ENCODE measurements at regions not wholly inside any gene's neighbourhood (a gene's known extent, or its start where the extent isn't known, plus 50 kb on each side); places are given as distances from the start of the nearest gene placed in this dataset.

DNA sequence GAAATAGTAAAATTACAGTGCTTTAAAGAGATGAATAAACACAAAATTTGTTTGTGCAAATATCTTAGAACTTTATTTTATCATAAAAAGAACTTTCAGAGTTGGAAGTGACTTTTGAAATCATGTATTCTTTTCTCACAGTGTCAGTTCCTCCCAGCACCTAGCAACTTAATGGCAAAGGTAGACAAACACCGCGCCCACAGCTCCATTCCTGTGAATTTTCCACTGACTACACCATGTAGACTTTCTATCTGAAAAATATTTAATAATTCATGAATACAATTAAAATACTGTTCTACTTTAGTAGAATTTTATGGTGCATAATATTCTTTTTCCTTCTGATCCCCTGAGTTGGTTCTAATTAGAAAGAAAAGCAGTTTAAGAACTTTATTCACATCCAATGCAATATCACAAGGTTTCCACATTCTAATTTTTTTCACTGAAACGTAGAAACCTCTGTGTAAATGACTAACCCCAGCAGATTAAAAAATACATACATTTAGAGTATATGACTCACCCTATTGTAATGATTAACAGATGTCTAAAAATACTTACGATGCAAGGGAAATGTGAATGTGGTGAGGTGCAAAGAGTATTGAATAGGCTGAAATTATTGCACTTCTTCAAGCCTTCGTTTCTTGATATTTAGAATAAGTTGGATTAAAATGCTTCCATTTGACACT lies 218.2 kb upstream of the CCDC179 start:
- no peak for DNase-seq (ENCODE audit: low read depth in 1 of 2, low spot score in 1 of 2)
- in situ Hi-C loops (cut with HindIII; ENCODE audit: low pct_unique_long_range_greater_than_20kb, low sequenced_read_pairs) = no loop called here
- no peak for TF ChIP-seq JUND (IDR thresholded peaks at IDR 0.05; ENCODE audit: low read depth)

DNA sequence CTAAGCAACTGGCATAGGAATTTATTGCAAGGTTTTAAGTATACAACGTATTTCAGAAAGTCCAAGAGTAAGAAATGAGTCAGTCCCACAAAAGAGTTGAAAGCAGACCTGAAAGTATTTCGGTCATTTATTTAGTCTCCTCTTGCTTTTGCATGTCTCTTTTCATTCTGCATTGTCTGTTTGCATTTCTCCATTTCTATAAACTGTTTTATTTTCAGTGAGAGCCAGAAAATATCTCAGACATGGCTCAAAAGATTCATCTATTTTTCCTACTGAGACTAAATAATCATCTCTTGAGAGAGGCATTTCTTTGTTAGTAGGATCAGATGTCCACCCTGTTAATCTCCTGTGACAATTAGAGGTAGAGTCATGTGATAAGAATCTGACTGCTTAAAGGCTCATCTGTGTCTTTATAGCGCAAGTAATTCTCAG lies 219.1 kb upstream of the CCDC179 start:
- no peak for DNase-seq (ENCODE audit: low read depth in 1 of 2, low spot score in 1 of 2)
- in situ Hi-C loops (cut with HindIII; ENCODE audit: low pct_unique_long_range_greater_than_20kb, low sequenced_read_pairs) = no loop called here
- no peak for TF ChIP-seq JUND (IDR thresholded peaks at IDR 0.05; ENCODE audit: low read depth)

DNA sequence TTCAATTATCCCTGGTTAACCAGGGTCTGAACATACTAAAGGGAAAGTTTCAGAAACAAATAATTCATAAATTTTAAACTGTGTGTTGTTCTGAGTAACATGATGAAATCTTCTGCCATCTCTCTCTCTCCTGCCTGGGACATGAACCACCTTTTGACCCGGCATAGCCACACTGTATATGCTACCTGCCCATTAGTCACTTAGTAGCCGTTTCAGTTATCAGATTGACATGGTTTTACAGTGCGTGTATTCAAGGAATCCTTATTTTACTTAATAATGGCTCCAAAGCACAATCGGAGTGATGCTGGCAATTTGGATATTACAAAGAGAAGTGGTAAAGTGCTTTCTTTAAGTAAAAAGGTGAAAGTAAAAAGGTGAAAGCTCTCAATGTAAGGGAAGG lies 227.1 kb upstream of the CCDC179 start:
- in situ Hi-C loops (cut with HindIII; ENCODE audit: low pct_unique_long_range_greater_than_20kb, low sequenced_read_pairs) = no loop called here
- no peak for TF ChIP-seq JUND (IDR thresholded peaks at IDR 0.05; ENCODE audit: low read depth)
- DNase-seq (ENCODE audit: low read depth in 1 of 2, low spot score in 1 of 2) = no peak

DNA sequence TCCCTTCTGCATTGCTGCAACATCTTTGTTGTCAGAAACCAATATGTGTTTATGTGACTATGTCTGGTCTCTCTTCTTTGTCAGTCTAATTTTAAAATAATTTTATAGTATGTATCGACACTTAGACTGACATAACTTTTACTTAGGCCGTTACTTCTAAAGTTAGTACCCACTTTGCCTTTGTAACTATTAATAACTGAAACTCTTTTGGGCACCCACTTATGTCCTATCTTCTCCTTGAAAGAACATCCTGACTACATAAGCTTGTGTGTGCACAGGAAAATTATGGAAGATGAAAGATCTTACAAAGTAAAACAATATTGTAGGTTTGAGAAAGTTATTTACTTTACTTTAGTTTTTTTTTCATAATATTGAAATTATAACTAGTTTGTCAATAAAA lies 230.4 kb upstream of the CCDC179 start:
- DNase-seq (ENCODE audit: low read depth in 1 of 2, low spot score in 1 of 2) = no peak
- no peak for TF ChIP-seq JUND (IDR thresholded peaks at IDR 0.05; ENCODE audit: low read depth)
- in situ Hi-C loops (cut with HindIII; ENCODE audit: low pct_unique_long_range_greater_than_20kb, low sequenced_read_pairs) = no loop called here

DNA sequence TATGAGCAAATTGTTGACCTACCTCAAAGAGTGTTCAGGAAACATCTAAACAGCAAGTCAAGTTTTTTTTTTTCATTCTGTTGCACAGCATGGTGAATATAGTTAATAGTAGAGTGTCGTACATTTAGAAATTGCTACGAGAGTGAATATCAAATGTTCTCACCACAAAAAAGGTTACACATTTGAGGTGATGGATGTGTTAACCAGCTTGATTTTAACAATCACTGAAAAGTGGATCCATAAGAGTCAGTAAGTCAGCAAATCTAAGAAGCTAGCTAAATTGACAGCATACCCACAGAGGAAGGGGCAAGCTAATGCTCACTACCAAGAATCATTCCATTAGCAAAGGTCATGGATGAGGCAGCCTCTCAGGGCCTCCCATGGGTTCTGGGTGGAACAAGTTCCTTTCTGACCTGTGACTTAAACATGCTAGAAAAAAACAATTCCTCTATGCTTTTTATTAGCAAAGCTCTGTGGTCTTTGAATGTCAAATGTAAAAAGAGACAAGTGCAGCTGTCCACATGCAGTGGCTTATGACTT lies 235.4 kb upstream of the CCDC179 start:
- in situ Hi-C loops (cut with HindIII; ENCODE audit: low pct_unique_long_range_greater_than_20kb, low sequenced_read_pairs) = no loop called here
- no peak for DNase-seq (ENCODE audit: low read depth in 1 of 2, low spot score in 1 of 2)
- no peak for TF ChIP-seq JUND (IDR thresholded peaks at IDR 0.05; ENCODE audit: low read depth)

DNA sequence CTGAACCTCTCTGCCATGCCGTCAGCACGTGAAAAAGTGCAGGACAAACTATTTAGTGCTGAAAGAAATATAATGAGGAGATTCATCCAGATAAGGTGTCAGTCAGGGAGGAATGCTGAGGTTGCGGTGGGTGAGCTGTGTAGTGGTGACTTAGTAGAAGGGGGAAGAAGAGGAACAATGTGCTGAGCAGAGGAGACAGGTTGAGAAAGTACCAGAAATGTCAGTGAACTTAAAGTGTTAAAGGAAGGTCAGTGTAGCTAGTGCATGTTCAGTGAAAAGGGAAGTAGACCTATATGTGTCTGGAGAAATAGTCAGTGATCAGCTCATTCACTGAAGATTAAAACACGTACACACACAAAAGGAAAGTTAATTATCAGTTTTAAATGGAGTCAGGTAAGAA lies 237.6 kb upstream of the CCDC179 start:
- in situ Hi-C loops (cut with HindIII; ENCODE audit: low pct_unique_long_range_greater_than_20kb, low sequenced_read_pairs) = no loop called here
- no peak for DNase-seq (ENCODE audit: low read depth in 1 of 2, low spot score in 1 of 2)
- no peak for TF ChIP-seq JUND (IDR thresholded peaks at IDR 0.05; ENCODE audit: low read depth)

DNA sequence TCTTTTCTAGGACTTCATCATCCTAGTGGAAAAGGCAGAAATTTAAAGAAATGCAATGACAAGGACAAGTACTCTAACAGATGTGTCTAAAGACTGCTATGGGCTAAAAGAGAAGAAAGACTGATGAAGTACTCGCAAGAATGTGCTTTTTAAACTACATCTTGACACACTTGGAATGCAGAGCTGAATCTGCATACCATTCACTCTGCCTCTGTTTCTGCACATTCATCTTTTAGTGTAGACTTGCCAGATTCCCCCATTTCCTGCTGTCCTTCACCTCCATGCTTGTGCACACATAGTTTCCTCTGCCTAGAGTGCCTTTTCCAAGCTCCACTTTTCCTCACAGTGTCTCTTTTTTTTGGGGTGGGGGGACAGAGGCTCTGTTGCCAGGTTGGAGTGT lies 239.0 kb upstream of the CCDC179 start:
- DNase-seq (ENCODE audit: low read depth in 1 of 2, low spot score in 1 of 2) = no peak
- in situ Hi-C loops (cut with HindIII; ENCODE audit: low pct_unique_long_range_greater_than_20kb, low sequenced_read_pairs) = no loop called here
- no peak for TF ChIP-seq JUND (IDR thresholded peaks at IDR 0.05; ENCODE audit: low read depth)

DNA sequence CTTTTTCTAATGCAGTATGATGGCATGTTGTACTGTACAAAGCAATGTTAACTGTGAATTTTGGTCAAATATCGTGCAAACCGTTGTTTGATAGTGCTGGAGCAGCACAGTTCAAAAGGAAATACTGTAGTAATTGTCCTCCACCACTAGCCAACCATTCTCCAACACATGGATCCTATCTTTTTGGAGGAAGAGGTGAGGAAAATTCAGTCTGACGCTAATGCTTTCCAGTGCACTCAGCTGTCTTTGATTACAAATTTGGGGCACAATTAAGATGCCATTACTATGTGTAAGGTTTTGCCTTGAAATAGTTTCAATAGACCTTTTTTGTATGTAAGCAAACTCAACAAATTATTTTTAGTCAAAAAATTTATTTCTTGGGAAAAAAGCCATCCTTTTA lies 240.5 kb upstream of the CCDC179 start:
- no peak for TF ChIP-seq JUND (IDR thresholded peaks at IDR 0.05; ENCODE audit: low read depth)
- in situ Hi-C loops (cut with HindIII; ENCODE audit: low pct_unique_long_range_greater_than_20kb, low sequenced_read_pairs) = no loop called here
- DNase-seq (ENCODE audit: low read depth in 1 of 2, low spot score in 1 of 2) = no peak

DNA sequence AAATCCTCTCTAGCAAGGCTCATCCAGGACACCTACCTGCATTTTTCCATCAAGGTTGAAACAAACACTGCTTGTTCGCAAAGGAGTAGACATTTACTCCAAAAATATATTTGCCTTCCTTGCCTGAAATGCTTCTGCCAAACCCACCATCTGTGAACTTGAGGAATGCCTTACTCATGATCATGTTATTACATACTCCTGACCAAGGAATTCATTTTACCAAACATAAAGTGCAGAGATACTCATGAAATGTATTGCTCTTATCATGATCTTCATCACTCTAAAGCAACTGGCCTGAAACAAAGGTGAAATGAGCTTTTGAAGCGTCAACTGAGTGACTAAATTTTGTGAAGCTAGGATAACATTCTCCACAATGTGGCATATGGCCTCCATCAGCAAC lies 243.1 kb upstream of the CCDC179 start:
- no peak for TF ChIP-seq JUND (IDR thresholded peaks at IDR 0.05; ENCODE audit: low read depth)
- in situ Hi-C loops (cut with HindIII; ENCODE audit: low pct_unique_long_range_greater_than_20kb, low sequenced_read_pairs) = no loop called here
- DNase-seq (ENCODE audit: low read depth in 1 of 2, low spot score in 1 of 2) = no peak

DNA sequence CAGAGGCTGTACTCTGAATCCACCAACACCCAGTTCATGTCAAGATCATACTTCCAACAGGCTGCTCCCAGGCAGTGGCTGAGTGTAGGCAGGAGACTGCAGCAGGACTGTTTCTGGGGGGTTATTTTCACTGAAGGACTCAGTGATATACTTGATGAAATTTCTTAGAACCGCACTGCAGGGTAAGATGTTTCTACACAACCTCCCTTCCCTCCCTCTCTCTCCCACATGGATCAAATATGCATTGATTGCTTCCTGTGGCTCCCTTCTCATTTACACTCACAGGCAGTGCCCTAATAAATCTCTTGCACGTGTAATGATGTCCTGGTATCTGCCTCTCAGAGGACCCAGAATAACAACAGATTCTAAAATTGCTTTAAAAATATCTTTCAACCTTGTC lies 251.3 kb upstream of the CCDC179 start:
- TF ChIP-seq JUND (IDR thresholded peaks at IDR 0.05; ENCODE audit: low read depth) = no peak
- no peak for DNase-seq (ENCODE audit: low read depth in 1 of 2, low spot score in 1 of 2)
- in situ Hi-C loops (cut with HindIII; ENCODE audit: low pct_unique_long_range_greater_than_20kb, low sequenced_read_pairs) = no loop called here

DNA sequence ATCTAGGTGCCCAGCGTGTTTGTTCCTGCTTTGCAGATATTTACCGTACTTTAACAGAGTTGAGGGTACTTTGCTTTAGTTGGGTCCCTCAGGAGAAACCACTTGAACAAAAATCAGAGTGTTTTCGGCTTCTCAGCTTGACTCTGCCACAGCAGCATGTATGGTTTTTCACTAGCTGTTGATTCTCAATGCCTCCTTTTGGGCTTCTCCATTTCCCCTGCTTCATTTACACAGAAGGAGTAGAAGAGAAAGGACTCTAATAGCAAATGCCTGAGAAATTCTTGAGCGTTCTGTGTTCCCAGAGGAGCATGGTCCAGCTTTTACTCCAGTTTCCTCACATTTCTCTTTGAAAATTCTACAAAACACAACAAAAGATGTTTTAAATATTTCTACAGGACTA lies 252.1 kb upstream of the CCDC179 start:
- in situ Hi-C loops (cut with HindIII; ENCODE audit: low pct_unique_long_range_greater_than_20kb, low sequenced_read_pairs) = no loop called here
- no peak for TF ChIP-seq JUND (IDR thresholded peaks at IDR 0.05; ENCODE audit: low read depth)
- DNase-seq (ENCODE audit: low read depth in 1 of 2, low spot score in 1 of 2) = no peak

DNA sequence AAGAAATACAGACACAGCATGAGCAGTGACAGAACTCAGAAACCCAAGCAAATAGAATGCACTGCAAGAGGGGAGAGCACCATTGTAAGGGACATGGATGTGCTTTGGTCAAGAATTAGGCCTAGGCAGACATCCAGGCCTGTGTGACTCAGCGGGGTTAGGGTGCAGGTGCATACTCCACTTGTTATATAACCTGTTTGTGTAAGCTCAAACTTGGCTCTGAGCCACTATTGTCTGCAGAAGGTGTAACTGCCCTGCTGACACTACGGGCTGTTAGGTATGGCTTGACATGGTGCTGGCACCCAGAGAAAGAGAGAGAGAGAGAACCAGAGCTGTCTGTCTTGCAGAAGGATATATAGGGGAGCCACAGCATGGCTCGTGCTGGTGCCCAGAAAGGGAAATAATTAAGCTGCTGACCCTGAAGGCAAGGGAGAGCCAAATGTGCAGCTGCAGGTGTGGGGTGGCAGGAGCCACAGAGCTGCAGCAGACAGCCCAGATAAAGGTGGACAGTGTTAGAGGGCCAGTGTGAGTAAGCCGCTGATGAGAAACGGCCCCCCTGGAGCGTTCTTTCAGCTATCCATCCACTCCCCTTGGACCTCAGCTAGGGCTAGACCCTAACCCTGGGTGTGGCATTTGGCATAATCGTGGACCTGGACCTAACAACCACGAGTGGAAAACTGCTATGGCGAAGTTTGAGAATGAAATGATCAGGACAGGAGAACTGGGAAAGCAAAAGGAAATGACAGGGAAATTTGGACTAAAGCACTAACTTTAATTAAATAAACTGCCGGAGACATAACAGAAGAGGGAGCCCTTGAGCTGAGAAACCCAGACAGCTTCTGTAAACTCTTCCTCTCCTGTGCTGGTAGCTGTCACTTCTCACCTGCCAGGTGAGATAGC lies 253.0 kb upstream of the CCDC179 start:
- in situ Hi-C loops (cut with HindIII; ENCODE audit: low pct_unique_long_range_greater_than_20kb, low sequenced_read_pairs) = no loop called here
- TF ChIP-seq JUND (IDR thresholded peaks at IDR 0.05; ENCODE audit: low read depth) = no peak
- peak; percentile 54 to 85 for DNase-seq (ENCODE audit: low read depth in 1 of 2, low spot score in 1 of 2)

DNA sequence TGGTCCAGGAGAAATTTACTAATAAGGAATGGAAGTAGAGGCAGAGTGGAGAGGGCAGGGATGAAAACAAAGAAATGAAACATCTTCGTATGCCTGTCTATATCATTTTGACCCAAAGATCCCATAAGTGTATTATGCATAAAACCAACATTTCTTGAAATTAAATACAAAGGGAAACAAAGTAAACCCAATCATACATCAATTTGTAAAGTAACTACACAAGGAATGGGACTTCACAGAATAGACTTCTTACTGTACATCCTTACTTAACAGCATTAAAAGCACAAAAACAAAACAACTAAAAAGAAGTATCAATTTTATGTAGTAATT lies 253.6 kb upstream of the CCDC179 start:
- DNase-seq (ENCODE audit: low read depth in 1 of 2, low spot score in 1 of 2) = no peak
- in situ Hi-C loops (cut with HindIII; ENCODE audit: low pct_unique_long_range_greater_than_20kb, low sequenced_read_pairs) = no loop called here
- no peak for TF ChIP-seq JUND (IDR thresholded peaks at IDR 0.05; ENCODE audit: low read depth)
